ENCODE measurements at regions not wholly inside any gene's neighbourhood (a gene's known extent, or its start where the extent isn't known, plus 50 kb on each side); places are given as distances from the start of the nearest gene placed in this dataset.

GRCh38 chr1:201710632-201711597 lies 118.0 kb upstream of the IPO9 start:
- TF ChIP-seq, protein P1, sequence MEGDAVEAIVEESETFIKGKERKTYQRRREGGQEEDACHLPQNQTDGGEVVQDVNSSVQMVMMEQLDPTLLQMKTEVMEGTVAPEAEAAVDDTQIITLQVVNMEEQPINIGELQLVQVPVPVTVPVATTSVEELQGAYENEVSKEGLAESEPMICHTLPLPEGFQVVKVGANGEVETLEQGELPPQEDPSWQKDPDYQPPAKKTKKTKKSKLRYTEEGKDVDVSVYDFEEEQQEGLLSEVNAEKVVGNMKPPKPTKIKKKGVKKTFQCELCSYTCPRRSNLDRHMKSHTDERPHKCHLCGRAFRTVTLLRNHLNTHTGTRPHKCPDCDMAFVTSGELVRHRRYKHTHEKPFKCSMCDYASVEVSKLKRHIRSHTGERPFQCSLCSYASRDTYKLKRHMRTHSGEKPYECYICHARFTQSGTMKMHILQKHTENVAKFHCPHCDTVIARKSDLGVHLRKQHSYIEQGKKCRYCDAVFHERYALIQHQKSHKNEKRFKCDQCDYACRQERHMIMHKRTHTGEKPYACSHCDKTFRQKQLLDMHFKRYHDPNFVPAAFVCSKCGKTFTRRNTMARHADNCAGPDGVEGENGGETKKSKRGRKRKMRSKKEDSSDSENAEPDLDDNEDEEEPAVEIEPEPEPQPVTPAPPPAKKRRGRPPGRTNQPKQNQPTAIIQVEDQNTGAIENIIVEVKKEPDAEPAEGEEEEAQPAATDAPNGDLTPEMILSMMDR (IDR thresholded peaks at IDR 0.05; ENCODE audit: control extremely low read depth in 1 of 3, insufficient read depth in 1 of 3, low read depth in 1 of 3, low read length in 3 of 3) = no peak
- TF ChIP-seq POLR2A (IDR thresholded peaks at IDR 0.05; ENCODE audit: control extremely low read depth in 1 of 2, low read depth in 2 of 2, low read length in 2 of 2) (no peak), POLR2AphosphoS5 (IDR thresholded peaks at IDR 0.05; ENCODE audit: low read depth, low read length) (no peak), SP2 (IDR thresholded peaks at IDR 0.05; ENCODE audit: low read length) (no peak), SP1 (IDR thresholded peaks at IDR 0.05; ENCODE audit: low read depth, low read length) (no peak), EGR1 (IDR thresholded peaks at IDR 0.05; ENCODE audit: borderline replicate concordance, low read depth, low read length) (no peak), FOSL1 (IDR thresholded peaks at IDR 0.05; ENCODE audit: insufficient read depth, low read depth, low read length) (no peak), EP300 (IDR thresholded peaks at IDR 0.05; ENCODE audit: borderline replicate concordance in 1 of 2, low read depth in 2 of 2, low read length in 2 of 2) (no peak), BRCA1 (IDR thresholded peaks at IDR 0.05; ENCODE audit: low read depth, low read length) (no peak), TAF1 (IDR thresholded peaks at IDR 0.05; ENCODE audit: low read depth, low read length) (no peak)
- TF ChIP-seq, protein P2, sequence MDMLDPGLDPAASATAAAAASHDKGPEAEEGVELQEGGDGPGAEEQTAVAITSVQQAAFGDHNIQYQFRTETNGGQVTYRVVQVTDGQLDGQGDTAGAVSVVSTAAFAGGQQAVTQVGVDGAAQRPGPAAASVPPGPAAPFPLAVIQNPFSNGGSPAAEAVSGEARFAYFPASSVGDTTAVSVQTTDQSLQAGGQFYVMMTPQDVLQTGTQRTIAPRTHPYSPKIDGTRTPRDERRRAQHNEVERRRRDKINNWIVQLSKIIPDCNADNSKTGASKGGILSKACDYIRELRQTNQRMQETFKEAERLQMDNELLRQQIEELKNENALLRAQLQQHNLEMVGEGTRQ (IDR thresholded peaks at IDR 0.05; ENCODE audit: low read length) = no peak

Measured in H1 (cell line).